ENCODE measurements at regions not wholly inside any gene's neighbourhood (a gene's known extent, or its start where the extent isn't known, plus 50 kb on each side); places are given as distances from the start of the nearest gene placed in this dataset.

DNA sequence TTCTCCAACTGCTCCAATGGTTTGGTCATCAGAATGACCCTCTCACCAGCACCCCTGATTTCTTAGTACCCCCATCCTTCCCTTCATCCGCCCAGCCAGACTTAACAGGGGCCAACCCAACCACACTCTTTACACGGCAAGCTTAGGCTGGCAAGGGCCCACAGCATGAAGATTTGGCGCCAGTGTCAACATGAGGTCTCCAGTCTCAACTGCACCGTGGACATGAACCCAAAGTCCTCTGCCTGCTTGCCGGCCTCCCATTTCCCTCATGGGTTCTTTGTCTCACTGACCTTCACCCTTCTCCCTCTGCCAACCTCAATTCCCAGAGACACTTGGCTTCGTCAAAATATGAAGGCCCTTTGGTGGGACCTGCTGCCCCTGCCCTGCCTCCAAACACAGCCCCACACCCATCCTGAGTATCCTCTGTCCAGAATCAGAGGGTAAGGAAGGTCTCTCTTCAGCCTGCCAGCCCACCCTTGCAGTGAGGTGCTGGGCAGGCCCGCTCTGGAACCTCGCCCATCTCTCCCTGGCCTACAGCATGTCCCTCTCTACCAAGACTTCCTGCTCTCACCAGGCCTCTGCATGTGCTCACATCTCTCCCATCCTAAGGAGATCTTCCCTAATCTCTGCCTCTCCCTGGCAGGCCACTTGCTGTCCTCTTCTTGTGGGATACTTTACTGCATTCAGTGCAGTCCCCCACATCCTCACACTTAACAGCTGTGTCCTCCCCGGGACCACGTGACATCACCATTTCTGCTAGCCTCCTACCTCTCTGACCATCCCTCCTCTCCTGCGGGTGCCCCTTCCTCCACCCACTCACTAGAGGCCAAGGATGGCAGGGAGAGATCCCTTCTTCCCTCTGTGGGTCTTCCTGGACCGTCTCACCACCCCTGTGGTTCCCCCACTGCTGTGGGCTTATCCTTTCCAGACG lies 91.7 kb upstream of the ZMIZ1 start:
- H3K9ac ChIP-seq (ENCODE audit: insufficient read depth in 1 of 2, low read length in 2 of 2): no peak overlapping the region
- no peak overlapping the region for H3K27ac ChIP-seq (ENCODE audit: low read depth in 1 of 2, low read length in 1 of 2)
- DNase-seq (no peak), ATAC-seq (ENCODE audit: insufficient read depth, low FRiP score) (no peak)
- peaks cover 4 to 55% (median 20%) of the 10 kb centered on the region in 5 donors for H3K4me1 ChIP-seq (ENCODE audit: control insufficient read depth in 5 of 5, insufficient read depth in 5 of 5, low read length in 5 of 5)
- no peaks in the 10 kb centered on the region for H3K27me3 ChIP-seq (ENCODE audit: control insufficient read depth in 3 of 3, insufficient read depth in 3 of 3, low read length in 2 of 3)
- H3K9me3 ChIP-seq (ENCODE audit: control insufficient read depth in 4 of 4, insufficient read depth in 3 of 4, low read length in 3 of 4): no peaks in the 10 kb centered on the region
- WGBS, 2 donors: 92 to 94% methylated on average over 13 of the region's 13 CpGs
- no peaks in the 10 kb centered on the region for H3K36me3 ChIP-seq (ENCODE audit: control insufficient read depth in 4 of 4, insufficient read depth in 4 of 4, low read length in 4 of 4)
- H3K4me3 ChIP-seq: no peak overlapping the region
- TF ChIP-seq, protein P1, sequence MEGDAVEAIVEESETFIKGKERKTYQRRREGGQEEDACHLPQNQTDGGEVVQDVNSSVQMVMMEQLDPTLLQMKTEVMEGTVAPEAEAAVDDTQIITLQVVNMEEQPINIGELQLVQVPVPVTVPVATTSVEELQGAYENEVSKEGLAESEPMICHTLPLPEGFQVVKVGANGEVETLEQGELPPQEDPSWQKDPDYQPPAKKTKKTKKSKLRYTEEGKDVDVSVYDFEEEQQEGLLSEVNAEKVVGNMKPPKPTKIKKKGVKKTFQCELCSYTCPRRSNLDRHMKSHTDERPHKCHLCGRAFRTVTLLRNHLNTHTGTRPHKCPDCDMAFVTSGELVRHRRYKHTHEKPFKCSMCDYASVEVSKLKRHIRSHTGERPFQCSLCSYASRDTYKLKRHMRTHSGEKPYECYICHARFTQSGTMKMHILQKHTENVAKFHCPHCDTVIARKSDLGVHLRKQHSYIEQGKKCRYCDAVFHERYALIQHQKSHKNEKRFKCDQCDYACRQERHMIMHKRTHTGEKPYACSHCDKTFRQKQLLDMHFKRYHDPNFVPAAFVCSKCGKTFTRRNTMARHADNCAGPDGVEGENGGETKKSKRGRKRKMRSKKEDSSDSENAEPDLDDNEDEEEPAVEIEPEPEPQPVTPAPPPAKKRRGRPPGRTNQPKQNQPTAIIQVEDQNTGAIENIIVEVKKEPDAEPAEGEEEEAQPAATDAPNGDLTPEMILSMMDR (IDR thresholded peaks at IDR 0.05; ENCODE audit: control extremely low read depth, extremely low read depth): no peak

DNA sequence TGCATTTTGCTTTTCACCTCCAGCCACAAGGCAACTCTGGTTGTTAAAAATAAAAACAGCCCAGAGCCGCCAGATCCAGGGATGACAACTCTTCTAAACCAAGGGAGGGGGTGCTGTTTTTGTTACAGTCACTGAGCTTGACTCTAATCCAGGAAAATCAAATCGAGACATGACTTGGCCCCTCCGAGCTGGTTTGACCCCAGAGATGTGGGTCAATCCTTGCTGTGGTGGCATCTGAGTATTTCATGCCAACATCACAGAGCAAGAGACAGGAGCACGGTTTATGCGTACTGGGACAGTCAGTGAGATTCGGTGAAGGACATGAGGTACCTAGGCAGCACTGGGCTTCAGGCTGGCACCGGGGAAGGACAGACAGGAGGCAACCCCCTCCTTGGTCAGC lies 88.8 kb upstream of the ZMIZ1 start:
- TF ChIP-seq, protein P1 (IDR thresholded peaks at IDR 0.05; ENCODE audit: control extremely low read depth, extremely low read depth): no peak
- Histone ChIP-seq H3K36me3 (ENCODE audit: control insufficient read depth in 4 of 4, insufficient read depth in 4 of 4, low read length in 4 of 4) (no peaks in the 10 kb centered on the region), H3K4me3 (no peak overlapping the region), H3K9ac (ENCODE audit: insufficient read depth in 1 of 2, low read length in 2 of 2) (no peak overlapping the region), H3K27ac (ENCODE audit: low read depth in 1 of 2, low read length in 1 of 2) (no peak overlapping the region), H3K9me3 (ENCODE audit: control insufficient read depth in 4 of 4, insufficient read depth in 3 of 4, low read length in 3 of 4) (no peaks in the 10 kb centered on the region), H3K27me3 (ENCODE audit: control insufficient read depth in 3 of 3, insufficient read depth in 3 of 3, low read length in 2 of 3) (no peaks in the 10 kb centered on the region), H3K4me1 (ENCODE audit: control insufficient read depth in 5 of 5, insufficient read depth in 5 of 5, low read length in 5 of 5) (peaks cover 0 to 33% (median 3%) of the 10 kb centered on the region in 5 donors)
- WGBS, 2 donors: 91 to 93% methylated on average over 7 of the region's 7 CpGs
- DNase-seq (no peak), ATAC-seq (ENCODE audit: insufficient read depth, low FRiP score) (no peak)

DNA sequence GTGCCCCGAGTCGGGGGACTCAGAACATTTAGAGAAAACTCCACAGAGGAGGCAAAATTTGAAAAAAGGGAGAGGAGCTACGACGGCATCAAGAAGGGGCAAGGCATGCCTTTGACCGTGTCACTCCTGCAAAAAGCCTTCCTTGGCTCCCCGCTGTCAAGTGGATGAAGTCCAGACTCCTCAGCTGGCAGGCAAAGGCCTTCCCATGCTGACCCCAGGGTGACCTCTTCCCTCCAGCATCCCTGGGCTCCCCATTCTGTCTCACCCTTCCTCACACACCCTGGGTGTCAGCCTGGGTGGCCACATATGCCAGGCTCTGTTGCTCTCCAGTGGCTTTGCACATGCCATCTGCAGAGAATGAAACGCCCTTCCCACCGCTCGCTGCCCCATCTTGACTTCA lies 88.4 kb upstream of the ZMIZ1 start:
- DNase-seq: no peak
- no peaks in the 10 kb centered on the region for H3K36me3 ChIP-seq (ENCODE audit: control insufficient read depth in 4 of 4, insufficient read depth in 4 of 4, low read length in 4 of 4)
- H3K9ac ChIP-seq (ENCODE audit: insufficient read depth in 1 of 2, low read length in 2 of 2): no peak overlapping the region
- WGBS, 2 donors: 90 to 91% methylated on average over 9 of the region's 9 CpGs
- ATAC-seq (ENCODE audit: insufficient read depth, low FRiP score): no peak
- peaks cover 0 to 29% (median 2%) of the 10 kb centered on the region in 5 donors for H3K4me1 ChIP-seq (ENCODE audit: control insufficient read depth in 5 of 5, insufficient read depth in 5 of 5, low read length in 5 of 5)
- no peak overlapping the region for H3K27ac ChIP-seq (ENCODE audit: low read depth in 1 of 2, low read length in 1 of 2)
- no peaks in the 10 kb centered on the region for H3K9me3 ChIP-seq (ENCODE audit: control insufficient read depth in 4 of 4, insufficient read depth in 3 of 4, low read length in 3 of 4)
- H3K4me3 ChIP-seq: no peak overlapping the region
- TF ChIP-seq, protein P1 (IDR thresholded peaks at IDR 0.05; ENCODE audit: control extremely low read depth, extremely low read depth): no peak
- no peaks in the 10 kb centered on the region for H3K27me3 ChIP-seq (ENCODE audit: control insufficient read depth in 3 of 3, insufficient read depth in 3 of 3, low read length in 2 of 3)

All from lung (tissue), 11 donors.